BE2C (cell line): ENCODE measurements at regions not wholly inside any gene's neighbourhood (a gene's known extent, or its start where the extent isn't known, plus 50 kb on each side); places are given as distances from the start of the nearest gene placed in this dataset.

Experiments
- DNase-seq: peaks from one replicate; pipeline ENCODE4 v3.0.0-alpha.2; 2020
- H3K27me3 ChIP-seq: fragments of 250-450 bp; sonication (Bioruptor Pico); 2 replicates; pipeline ENCODE4 v1.5.1; 2020; ENCODE audit warnings: mild to moderate bottlenecking
- H3K36me3 ChIP-seq: fragments of 250-450 bp; sonication (Bioruptor Pico); 2 replicates; pipeline ENCODE4 v1.5.1; 2020; ENCODE audit warnings: mild to moderate bottlenecking
- H3K4me1 ChIP-seq: fragments of 250-450 bp; sonication (Bioruptor Pico); 2 replicates; pipeline ENCODE4 v1.5.1; 2020
- H3K4me3 ChIP-seq: 2 replicates; pipeline ENCODE4 v1.5.1; 2011; ENCODE audit warnings: low read depth, low read length
- H3K9me3 ChIP-seq: fragments of 250-450 bp; sonication (Bioruptor Pico); 2 replicates; pipeline ENCODE4 v1.5.1; 2020
- TF ChIP-seq, protein P1 (sequence below): IDR thresholded peaks from 2 replicates; pipeline ENCODE4 v1.5.1; 2012; ENCODE audit warnings: mild to moderate bottlenecking, low read depth, low read length

DNA sequence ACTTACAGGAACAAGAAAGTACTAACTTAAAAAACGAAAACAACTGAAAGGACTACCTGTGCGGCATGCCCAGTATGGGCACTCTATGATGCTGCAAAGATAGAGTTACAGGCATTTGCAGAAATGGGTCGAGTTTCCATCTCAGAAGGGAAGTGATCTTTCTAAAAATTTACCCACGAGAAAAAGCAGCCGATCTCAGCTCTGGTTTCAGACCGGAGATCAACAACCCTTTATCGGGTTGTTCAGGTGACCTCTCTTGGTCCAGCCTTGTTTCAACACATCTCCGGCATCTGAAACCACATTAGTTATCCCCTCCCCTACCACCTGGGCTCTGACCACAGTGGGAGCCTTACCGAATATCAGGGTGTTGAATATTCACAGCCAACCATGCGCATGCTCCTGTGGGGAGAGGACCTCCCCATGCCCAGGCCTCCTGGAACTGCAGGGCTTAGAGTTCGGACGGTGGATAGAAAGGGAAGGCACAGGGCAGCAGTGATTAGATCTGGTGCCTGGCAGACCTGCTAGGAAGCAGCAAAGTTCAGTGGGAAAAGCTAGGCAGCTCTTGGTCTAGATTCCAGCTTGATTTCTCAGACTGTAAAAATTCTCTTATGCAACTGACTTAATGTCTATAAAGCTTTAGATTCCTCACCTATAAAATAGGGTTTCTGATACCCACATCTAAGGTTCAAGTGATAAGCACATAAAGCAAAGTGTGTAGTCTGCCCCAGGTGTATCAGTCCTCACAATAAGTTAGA lies 906.0 kb downstream of the VRK1 start:
- Histone ChIP-seq H3K4me3 (no peak overlapping the region), H3K4me1 (no peaks in the 10 kb centered on the region), H3K27me3 (no peaks in the 10 kb centered on the region), H3K36me3 (no peaks in the 10 kb centered on the region), H3K9me3 (no peaks in the 10 kb centered on the region)
- TF ChIP-seq, protein P1, sequence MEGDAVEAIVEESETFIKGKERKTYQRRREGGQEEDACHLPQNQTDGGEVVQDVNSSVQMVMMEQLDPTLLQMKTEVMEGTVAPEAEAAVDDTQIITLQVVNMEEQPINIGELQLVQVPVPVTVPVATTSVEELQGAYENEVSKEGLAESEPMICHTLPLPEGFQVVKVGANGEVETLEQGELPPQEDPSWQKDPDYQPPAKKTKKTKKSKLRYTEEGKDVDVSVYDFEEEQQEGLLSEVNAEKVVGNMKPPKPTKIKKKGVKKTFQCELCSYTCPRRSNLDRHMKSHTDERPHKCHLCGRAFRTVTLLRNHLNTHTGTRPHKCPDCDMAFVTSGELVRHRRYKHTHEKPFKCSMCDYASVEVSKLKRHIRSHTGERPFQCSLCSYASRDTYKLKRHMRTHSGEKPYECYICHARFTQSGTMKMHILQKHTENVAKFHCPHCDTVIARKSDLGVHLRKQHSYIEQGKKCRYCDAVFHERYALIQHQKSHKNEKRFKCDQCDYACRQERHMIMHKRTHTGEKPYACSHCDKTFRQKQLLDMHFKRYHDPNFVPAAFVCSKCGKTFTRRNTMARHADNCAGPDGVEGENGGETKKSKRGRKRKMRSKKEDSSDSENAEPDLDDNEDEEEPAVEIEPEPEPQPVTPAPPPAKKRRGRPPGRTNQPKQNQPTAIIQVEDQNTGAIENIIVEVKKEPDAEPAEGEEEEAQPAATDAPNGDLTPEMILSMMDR, result no peak
- DNase-seq, result no peak

DNA sequence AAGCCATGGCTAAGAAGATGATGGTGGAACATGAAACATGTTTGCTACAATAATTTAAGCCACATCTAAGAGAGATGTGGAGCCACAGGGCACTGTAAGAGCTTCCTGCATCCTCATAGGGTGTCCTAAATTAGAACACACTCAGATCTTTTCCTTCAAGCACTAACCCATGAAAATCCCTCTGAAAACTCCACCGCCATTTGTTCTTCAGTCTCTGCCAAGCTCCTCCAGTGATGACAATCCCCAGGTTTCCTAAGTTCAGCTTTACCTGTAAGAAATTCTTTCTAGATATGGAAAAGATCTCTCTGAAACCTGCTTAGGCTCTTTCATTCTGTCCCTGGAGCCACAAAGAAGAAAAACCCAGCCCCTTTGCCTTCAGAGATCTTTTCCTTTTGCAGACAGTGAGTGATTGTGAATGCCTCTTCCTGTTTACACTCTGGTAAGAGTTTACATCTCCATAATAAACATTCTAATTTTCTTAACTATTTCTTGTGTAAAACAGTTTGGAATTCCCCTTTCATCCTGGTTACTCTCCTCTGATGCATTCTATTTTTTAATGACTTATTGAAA lies 907.2 kb downstream of the VRK1 start:
- H3K9me3 ChIP-seq, result no peaks in the 10 kb centered on the region
- H3K4me3 ChIP-seq, result no peak overlapping the region
- no peak for DNase-seq
- TF ChIP-seq, protein P1, result no peak
- H3K4me1 ChIP-seq, result no peaks in the 10 kb centered on the region
- no peaks in the 10 kb centered on the region for H3K27me3 ChIP-seq
- no peaks in the 10 kb centered on the region for H3K36me3 ChIP-seq

DNA sequence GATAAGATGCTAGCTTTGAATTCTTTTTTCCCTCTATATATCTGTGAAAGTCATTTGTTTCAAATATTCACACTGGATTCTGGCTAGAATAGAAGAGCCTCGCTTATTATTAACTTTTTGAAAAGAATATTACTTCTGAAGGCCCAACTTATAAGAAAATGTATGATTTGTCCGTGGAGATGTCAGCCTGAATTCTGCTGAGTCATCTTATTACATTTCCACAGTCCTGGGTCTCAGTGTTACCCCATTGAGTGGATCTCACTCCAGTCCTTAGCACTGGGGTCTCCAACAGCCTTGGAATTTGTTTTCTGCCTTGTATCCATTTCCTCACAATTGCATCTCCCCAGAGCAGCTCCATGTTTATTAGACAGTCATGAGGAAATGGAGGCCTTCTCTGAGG lies 907.9 kb downstream of the VRK1 start:
- TF ChIP-seq, protein P1, result no peak
- Histone ChIP-seq H3K4me1 (no peaks in the 10 kb centered on the region), H3K9me3 (no peaks in the 10 kb centered on the region)

DNA sequence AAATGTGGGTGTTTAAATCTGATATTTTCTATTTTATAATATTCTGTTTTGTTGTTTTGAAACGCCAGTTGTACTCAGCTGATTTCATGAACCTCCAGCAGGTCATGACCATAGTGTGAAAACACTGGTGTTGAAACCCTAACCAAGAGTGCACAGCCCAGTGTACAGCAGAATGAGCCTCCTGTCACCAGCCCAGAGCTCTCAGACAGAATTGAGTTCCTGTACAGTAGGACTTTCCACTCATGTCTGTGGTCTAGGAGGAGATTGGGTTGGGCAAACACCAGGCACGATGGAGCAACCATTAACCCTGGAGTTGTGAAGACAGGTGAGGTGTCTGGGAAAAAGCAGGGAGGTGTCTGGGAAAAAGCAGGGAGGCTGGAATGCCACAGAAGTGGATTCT lies 908.8 kb downstream of the VRK1 start:
- DNase-seq, result no peak
- Histone ChIP-seq H3K4me1 (no peaks in the 10 kb centered on the region), H3K9me3 (no peaks in the 10 kb centered on the region)

More for the DNA sequence above, 907.9 kb downstream of the VRK1 start:
- H3K4me3 ChIP-seq, result no peak overlapping the region
- no peaks in the 10 kb centered on the region for H3K36me3 ChIP-seq
- H3K27me3 ChIP-seq, result no peaks in the 10 kb centered on the region
- DNase-seq, result no peak

DNA sequence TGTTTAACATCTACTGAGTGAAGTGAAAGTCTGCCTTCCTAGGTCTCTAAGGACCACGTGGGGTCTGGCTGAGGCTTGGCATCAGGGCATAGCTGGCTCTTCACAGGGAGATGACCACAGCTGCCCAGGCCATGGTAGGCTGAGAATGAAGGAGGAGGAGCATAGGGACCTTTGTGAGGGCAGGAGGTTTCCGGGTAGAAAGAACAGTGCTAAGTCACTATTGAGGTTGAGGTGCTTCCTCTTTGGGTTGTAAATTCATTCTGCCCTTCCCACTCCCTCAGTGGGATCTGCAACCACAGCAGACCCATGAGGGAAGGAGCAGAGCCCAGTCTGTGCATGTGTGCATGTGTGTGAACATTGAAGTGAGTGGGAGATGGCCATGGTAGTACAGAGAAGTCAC lies 909.6 kb downstream of the VRK1 start:
- no peaks in the 10 kb centered on the region for H3K9me3 ChIP-seq
- no peaks in the 10 kb centered on the region for H3K36me3 ChIP-seq
- TF ChIP-seq, protein P1, result no peak
- H3K4me3 ChIP-seq, result no peak overlapping the region
- H3K4me1 ChIP-seq, result no peaks in the 10 kb centered on the region
- no peaks in the 10 kb centered on the region for H3K27me3 ChIP-seq
- DNase-seq, result no peak

More for the DNA sequence above, 908.8 kb downstream of the VRK1 start:
- TF ChIP-seq, protein P1, result no peak
- Histone ChIP-seq H3K27me3 (no peaks in the 10 kb centered on the region), H3K4me3 (no peak overlapping the region), H3K36me3 (no peaks in the 10 kb centered on the region)

DNA sequence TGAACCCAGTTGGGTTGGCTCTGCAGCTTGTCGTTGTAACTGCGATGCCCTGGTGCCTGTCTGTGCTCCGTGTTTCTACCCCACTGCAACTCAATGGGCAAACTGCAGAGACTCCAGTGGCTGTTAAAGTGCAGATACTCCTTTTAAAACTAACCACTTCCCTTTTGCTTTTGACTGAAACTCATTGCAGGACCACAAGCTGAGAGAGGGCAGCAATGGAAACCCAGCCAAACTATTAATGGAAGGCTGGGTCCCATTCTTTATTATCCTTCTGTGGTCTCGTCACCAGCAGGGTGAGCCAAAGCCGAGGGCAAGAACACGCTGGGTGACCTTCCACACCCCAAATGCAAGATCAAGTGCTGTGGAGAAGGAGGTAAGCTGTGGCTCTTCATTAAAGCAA lies 910.4 kb downstream of the VRK1 start:
- Histone ChIP-seq H3K9me3 (no peaks in the 10 kb centered on the region), H3K4me3 (no peak overlapping the region), H3K27me3 (no peaks in the 10 kb centered on the region), H3K4me1 (no peaks in the 10 kb centered on the region), H3K36me3 (no peaks in the 10 kb centered on the region)
- TF ChIP-seq, protein P1, result no peak
- DNase-seq, result no peak
